ENCODE measurements at regions not wholly inside any gene's neighbourhood (a gene's known extent, or its start where the extent isn't known, plus 50 kb on each side); places are given as distances from the start of the nearest gene placed in this dataset.

DNA sequence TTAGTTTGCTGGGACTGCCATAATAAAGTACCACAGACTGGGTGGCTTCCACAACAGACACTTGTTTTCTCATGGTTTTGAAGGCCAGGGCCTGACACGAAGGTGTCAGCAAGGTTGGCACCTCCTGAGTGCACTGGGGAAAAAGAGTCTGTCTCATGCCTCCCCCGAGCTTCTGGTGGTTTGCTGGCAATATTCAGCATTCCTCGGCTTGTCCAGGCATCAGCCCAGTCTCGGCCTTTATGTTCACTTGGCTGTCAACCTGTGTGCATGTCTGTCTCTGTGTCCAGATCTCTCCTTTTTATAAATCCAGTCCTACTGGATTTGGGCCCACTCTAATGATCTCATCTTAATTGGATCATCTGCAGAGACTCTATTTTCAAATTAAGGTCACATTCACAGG, 72.6 kb downstream of the DOP1B start:
- H3K27ac ChIP-seq (ENCODE audit: low read depth, low read length), result no peak overlapping the region
- ChIA-PET CTCF (ENCODE audit: partially characterized antibody) (interaction anchor here (1.1 to 1.2 kb wide), 2 partner anchors 22 to 300 kb away, joined by 3 to 4 read pairs; no protein-coding TSS in a partner anchor), POLR2A (ENCODE audit: partially characterized antibody) (no interaction called here)
- H3K4me2 ChIP-seq (ENCODE audit: insufficient read depth in 1 of 2, low read depth in 2 of 2, low read length in 2 of 2), result no peak overlapping the region
- H2AK5ac ChIP-seq (ENCODE audit: low read depth, low read length), result no peak overlapping the region
- no peaks in the 10 kb centered on the region for H3K27me3 ChIP-seq (replicated peaks in 1 of 4; ENCODE audit: control insufficient read depth in 3 of 4, extremely low read depth in 1 of 4, insufficient read depth in 3 of 4, low read length in 3 of 4)
- H4K91ac ChIP-seq (replicated peaks; ENCODE audit: insufficient read length, low read length), result no peak overlapping the region
- H3K14ac ChIP-seq (ENCODE audit: insufficient read length), result no peak overlapping the region
- no peak for FAIRE-seq
- H3K79me2 ChIP-seq (ENCODE audit: control insufficient read depth in 1 of 2, insufficient read depth in 2 of 2, low read length in 2 of 2), result no peaks in the 10 kb centered on the region
- H3K79me1 ChIP-seq (ENCODE audit: low read depth, low read length), result no peaks in the 10 kb centered on the region
- H3K4me1 ChIP-seq (replicated peaks in 1 of 4; ENCODE audit: control insufficient read depth in 3 of 4, insufficient read depth in 4 of 4, low read length in 3 of 4), result no peaks in the 10 kb centered on the region
- H4K8ac ChIP-seq (ENCODE audit: extremely low read depth, insufficient read depth, low read length), result no peak overlapping the region
- H2BK20ac ChIP-seq (ENCODE audit: low read length), result no peak overlapping the region
- H3K23ac ChIP-seq (ENCODE audit: insufficient read length), result no peak overlapping the region
- H2BK120ac ChIP-seq (replicated peaks; ENCODE audit: low read depth, low read length), result no peak overlapping the region
- H3K9ac ChIP-seq (replicated peaks in 1 of 4; ENCODE audit: extremely low read depth in 1 of 4, low read depth in 3 of 4, low read length in 3 of 4), result no peak overlapping the region
- no peaks in the 10 kb centered on the region for H4K20me1 ChIP-seq (replicated peaks in 1 of 2; ENCODE audit: control insufficient read depth in 1 of 2, insufficient read depth in 2 of 2, low read length in 2 of 2)
- no peak overlapping the region for H2BK15ac ChIP-seq (ENCODE audit: low read length)
- no peak overlapping the region for H3K18ac ChIP-seq (ENCODE audit: extremely low read depth, low read length)
- H2BK12ac ChIP-seq (ENCODE audit: low read depth, low read length), result no peak overlapping the region
- H3K4ac ChIP-seq (replicated peaks; ENCODE audit: insufficient read length, low read depth, low read length), result no peak overlapping the region
- no peak overlapping the region for H4K5ac ChIP-seq (ENCODE audit: insufficient read length, low read depth, low read length)
- no peak overlapping the region for H3K4me3 ChIP-seq (ENCODE audit: extremely low read depth in 1 of 4, insufficient read depth in 2 of 4, low read depth in 3 of 4, low read length in 4 of 4)
- H2BK5ac ChIP-seq (ENCODE audit: low read depth, low read length), result no peak overlapping the region
- no peak for DNase-seq (ENCODE audit: low read depth in 1 of 2, low spot score in 2 of 2)
- no peak overlapping the region for H2AFZ ChIP-seq (ENCODE audit: low read length)
- no peaks in the 10 kb centered on the region for H3K23me2 ChIP-seq (ENCODE audit: low read depth, low read length)
- H3K36me3 ChIP-seq (ENCODE audit: control insufficient read depth in 2 of 4, insufficient read depth in 4 of 4, low read length in 3 of 4), result peaks cover 0 to 5% (median 2%) of the 10 kb centered on the region in 4 experiments; a peak in 3 of 8 replicates
- H3K56ac ChIP-seq (replicated peaks; ENCODE audit: insufficient read length, low read depth, low read length), result no peak overlapping the region
- no peaks in the 10 kb centered on the region for H3K9me3 ChIP-seq (ENCODE audit: insufficient read depth in 2 of 2, low read depth in 1 of 2, low read length in 1 of 2)
- WGBS, 2 experiments (ENCODE audit: extremely low coverage in 1 of 2, insufficient coverage in 1 of 2, insufficient read length in 1 of 2, insufficient replicate concordance in 2 of 2, low coverage in 1 of 2, low lambda C conversion rate in 2 of 2, missing lambda C conversion rate in 1 of 2), result 71% methylated on average over 4 of the region's 4 CpGs; no CpG with 5 or more reads in 1 of the 2 experiments
- TF ChIP-seq RFX5 (IDR thresholded peaks at IDR 0.05; ENCODE audit: borderline replicate concordance, low read depth, low read length) (no peak), CEBPB (IDR thresholded peaks at IDR 0.05; ENCODE audit: low read depth, low read length) (no peak), PHF8 (conservative IDR thresholded peaks at IDR 0.05; ENCODE audit: low read depth, low read length) (no peak), HDAC2 (IDR thresholded peaks at IDR 0.05; ENCODE audit: borderline replicate concordance in 1 of 2, low read depth in 2 of 2, low read length in 2 of 2) (no peak), BRCA1 (IDR thresholded peaks at IDR 0.05; ENCODE audit: low read depth, low read length) (no peak), KDM1A (IDR thresholded peaks at IDR 0.05; ENCODE audit: borderline replicate concordance, low read length) (no peak)
- TF ChIP-seq, protein P1, sequence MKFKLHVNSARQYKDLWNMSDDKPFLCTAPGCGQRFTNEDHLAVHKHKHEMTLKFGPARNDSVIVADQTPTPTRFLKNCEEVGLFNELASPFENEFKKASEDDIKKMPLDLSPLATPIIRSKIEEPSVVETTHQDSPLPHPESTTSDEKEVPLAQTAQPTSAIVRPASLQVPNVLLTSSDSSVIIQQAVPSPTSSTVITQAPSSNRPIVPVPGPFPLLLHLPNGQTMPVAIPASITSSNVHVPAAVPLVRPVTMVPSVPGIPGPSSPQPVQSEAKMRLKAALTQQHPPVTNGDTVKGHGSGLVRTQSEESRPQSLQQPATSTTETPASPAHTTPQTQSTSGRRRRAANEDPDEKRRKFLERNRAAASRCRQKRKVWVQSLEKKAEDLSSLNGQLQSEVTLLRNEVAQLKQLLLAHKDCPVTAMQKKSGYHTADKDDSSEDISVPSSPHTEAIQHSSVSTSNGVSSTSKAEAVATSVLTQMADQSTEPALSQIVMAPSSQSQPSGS (IDR thresholded peaks at IDR 0.05; ENCODE audit: low read length), result no peak

Data from H1 (cell line).